RWPE2 (cell line): ENCODE measurements at regions not wholly inside any gene's neighbourhood (a gene's known extent, or its start where the extent isn't known, plus 50 kb on each side); places are given as distances from the start of the nearest gene placed in this dataset.

Experiments used
- ATAC-seq: fragments of 200-7000 bp; cut with Tn5 transposase; 3 replicates; pipeline ENCODE4 v1.9.1; 2021; ENCODE audit warnings: low read depth
- DNase-seq: peaks from one replicate; pipeline ENCODE4 v3.0.0-alpha.2; 2020; ENCODE audit warnings: low spot score
- H3K27ac ChIP-seq: fragments of 450-650 bp; 2 replicates; pipeline ENCODE4 v1.5.1; 2017; ENCODE audit warnings: mild to moderate bottlenecking; ENCODE audit not compliant: poor library complexity, severe bottlenecking
- H3K27me3 ChIP-seq: fragments of 250-450 bp; sonication (Bioruptor Pico); 2 replicates; pipeline ENCODE4 v1.5.1; 2021; ENCODE audit warnings: mild to moderate bottlenecking, moderate library complexity; ENCODE audit not compliant: insufficient read depth, poor library complexity, severe bottlenecking
- H3K36me3 ChIP-seq: fragments of 250-450 bp; sonication (Bioruptor Pico); 2 replicates; pipeline ENCODE4 v1.5.1; 2020; ENCODE audit warnings: low read depth, mild to moderate bottlenecking, moderate library complexity
- H3K4me1 ChIP-seq: fragments of 250-450 bp; sonication (Bioruptor Pico); 2 replicates; pipeline ENCODE4 v1.5.1; 2021; ENCODE audit warnings: mild to moderate bottlenecking, moderate library complexity; ENCODE audit not compliant: insufficient read depth, poor library complexity, severe bottlenecking
- H3K4me3 ChIP-seq: fragments of 250-450 bp; sonication (Bioruptor Pico); 2 replicates; pipeline ENCODE4 v1.5.1; 2021; ENCODE audit warnings: mild to moderate bottlenecking, moderate library complexity; ENCODE audit not compliant: severe bottlenecking
- H3K9me3 ChIP-seq: fragments of 250-450 bp; sonication (Bioruptor Pico); 2 replicates; pipeline ENCODE4 v1.5.1; 2021; ENCODE audit warnings: mild to moderate bottlenecking, moderate library complexity; ENCODE audit not compliant: severe bottlenecking
- TF ChIP-seq, protein P1 (sequence below): fragments of 450-650 bp; IDR thresholded peaks from one replicate; pipeline ENCODE4 v1.5.1; 2017; ENCODE audit warnings: mild to moderate bottlenecking, moderate library complexity; ENCODE audit not compliant: poor library complexity, severe bottlenecking

- H3K27me3 ChIP-seq = no peaks in the 10 kb centered on the region
- no peak overlapping the region for H3K4me3 ChIP-seq
- no peaks in the 10 kb centered on the region for H3K36me3 ChIP-seq
- TF ChIP-seq, protein P1, sequence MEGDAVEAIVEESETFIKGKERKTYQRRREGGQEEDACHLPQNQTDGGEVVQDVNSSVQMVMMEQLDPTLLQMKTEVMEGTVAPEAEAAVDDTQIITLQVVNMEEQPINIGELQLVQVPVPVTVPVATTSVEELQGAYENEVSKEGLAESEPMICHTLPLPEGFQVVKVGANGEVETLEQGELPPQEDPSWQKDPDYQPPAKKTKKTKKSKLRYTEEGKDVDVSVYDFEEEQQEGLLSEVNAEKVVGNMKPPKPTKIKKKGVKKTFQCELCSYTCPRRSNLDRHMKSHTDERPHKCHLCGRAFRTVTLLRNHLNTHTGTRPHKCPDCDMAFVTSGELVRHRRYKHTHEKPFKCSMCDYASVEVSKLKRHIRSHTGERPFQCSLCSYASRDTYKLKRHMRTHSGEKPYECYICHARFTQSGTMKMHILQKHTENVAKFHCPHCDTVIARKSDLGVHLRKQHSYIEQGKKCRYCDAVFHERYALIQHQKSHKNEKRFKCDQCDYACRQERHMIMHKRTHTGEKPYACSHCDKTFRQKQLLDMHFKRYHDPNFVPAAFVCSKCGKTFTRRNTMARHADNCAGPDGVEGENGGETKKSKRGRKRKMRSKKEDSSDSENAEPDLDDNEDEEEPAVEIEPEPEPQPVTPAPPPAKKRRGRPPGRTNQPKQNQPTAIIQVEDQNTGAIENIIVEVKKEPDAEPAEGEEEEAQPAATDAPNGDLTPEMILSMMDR = no peak
- ATAC-seq (no peak), DNase-seq (no peak)
- peaks cover 23% of the 10 kb centered on the region for H3K4me1 ChIP-seq
- H3K9me3 ChIP-seq = no peaks in the 10 kb centered on the region
- H3K27ac ChIP-seq = no peak overlapping the region
Measured at GRCh38 chr3:196131921-196132320, 50.0 kb upstream of the TFRC start.
